PC-9 (cell line): ENCODE measurements at regions not wholly inside any gene's neighbourhood (a gene's known extent, or its start where the extent isn't known, plus 50 kb on each side); places are given as distances from the start of the nearest gene placed in this dataset.

Experiments used
- BruUV-seq: library from RNA; stranded (reverse); fragments of 400-500 nt; replicated peaks from 2 replicates; lab custom pipeline; 2021; lab: Mats Ljungman, UMichigan
- CTCF ChIA-PET: fragments of 300-600 bp; sonication (Branson Sonifier 250); formaldehyde crosslinking; loops from one replicate; lab custom pipeline; 2022; ENCODE audit warnings: antibody characterized with exemption; lab: Charles Lee
- POLR2A ChIA-PET: fragments of 300-600 bp; sonication (Branson Sonifier 250); formaldehyde crosslinking; loops from one replicate; lab custom pipeline; 2022; ENCODE audit warnings: antibody characterized with exemption; ENCODE audit not compliant: unreplicated experiment; lab: Charles Lee
- DNase-seq, 2 experiments: peaks; one replicate each; pipeline versions ENCODE4 v3.0.0 to v3.0.0-alpha.2; 2015 to 2022; ENCODE audit warnings: mixed read lengths in 1 of 2
- H2AFZ ChIP-seq: fragments of 200-600 bp; sonication (generic); 2 replicates; pipeline ENCODE4 v1.8.1; 2017; ENCODE audit warnings: antibody characterized with exemption
- H3F3A ChIP-seq: fragments of 200-600 bp; sonication (generic); 2 replicates; pipeline ENCODE4 v1.8.1; 2017; ENCODE audit warnings: antibody characterized with exemption, mild to moderate bottlenecking, low read depth; ENCODE audit not compliant: insufficient read depth
- H3K27ac ChIP-seq: fragments of 200-600 bp; sonication (generic); 2 replicates; pipeline ENCODE4 v1.6.1; 2016; ENCODE audit warnings: mixed run types
- H3K27me3 ChIP-seq: fragments of 200-600 bp; sonication (generic); 2 replicates; pipeline ENCODE4 v1.6.1; 2016; ENCODE audit warnings: low read depth, mixed run types; ENCODE audit not compliant: insufficient read depth
- H3K36me3 ChIP-seq: fragments of 200-600 bp; sonication (generic); 2 replicates; pipeline ENCODE4 v1.6.1; 2016; ENCODE audit warnings: low read depth, mixed run types
- H3K4me1 ChIP-seq: fragments of 200-600 bp; sonication (generic); replicated peaks from 2 replicates; pipeline ENCODE4 v1.6.1; 2016; ENCODE audit warnings: mixed run types; ENCODE audit not compliant: insufficient read depth
- H3K4me2 ChIP-seq: fragments of 200-600 bp; sonication (generic); 2 replicates; pipeline ENCODE4 v1.6.1; 2017; ENCODE audit warnings: mixed run types
- H3K4me3 ChIP-seq: fragments of 200-600 bp; sonication (generic); 2 replicates; pipeline ENCODE4 v1.6.1; 2016; ENCODE audit warnings: mixed run types
- H3K79me2 ChIP-seq: fragments of 200-600 bp; sonication (generic); 2 replicates; pipeline ENCODE4 v1.6.1; 2017; ENCODE audit warnings: low read depth, mixed run types
- H3K9me2 ChIP-seq: fragments of 200-600 bp; sonication (generic); 2 replicates; pipeline ENCODE4 v1.8.1; 2017; ENCODE audit warnings: mild to moderate bottlenecking; ENCODE audit not compliant: insufficient read depth
- H3K9me3 ChIP-seq: fragments of 200-600 bp; sonication (generic); 2 replicates; pipeline ENCODE4 v1.8.1; 2016; ENCODE audit warnings: low read depth; ENCODE audit not compliant: insufficient read depth
- H4K20me1 ChIP-seq: fragments of 200-600 bp; sonication (generic); 2 replicates; pipeline ENCODE4 v1.8.1; 2017; ENCODE audit not compliant: insufficient read depth
- EZH2 ChIP-seq: fragments of 200-600 bp; sonication (generic); IDR thresholded peaks from 2 replicates; pipeline ENCODE4 v1.8.0; 2017; ENCODE audit warnings: antibody characterized with exemption, low read depth
- intact Hi-C: fragments of 100-400 bp; cut with micrococcal nuclease; formaldehyde crosslinking; loops from one replicate; pipeline ENCODE4 v1.10.0; 2022; ENCODE audit not compliant: unreplicated experiment
- TF ChIP-seq, protein P1 (sequence below): fragments of 200-600 bp; sonication (generic); conservative IDR thresholded peaks from 2 replicates; pipeline ENCODE4 v1.6.1; 2017; ENCODE audit warnings: mixed run types, antibody characterized with exemption, mild to moderate bottlenecking, moderate library complexity

DNA sequence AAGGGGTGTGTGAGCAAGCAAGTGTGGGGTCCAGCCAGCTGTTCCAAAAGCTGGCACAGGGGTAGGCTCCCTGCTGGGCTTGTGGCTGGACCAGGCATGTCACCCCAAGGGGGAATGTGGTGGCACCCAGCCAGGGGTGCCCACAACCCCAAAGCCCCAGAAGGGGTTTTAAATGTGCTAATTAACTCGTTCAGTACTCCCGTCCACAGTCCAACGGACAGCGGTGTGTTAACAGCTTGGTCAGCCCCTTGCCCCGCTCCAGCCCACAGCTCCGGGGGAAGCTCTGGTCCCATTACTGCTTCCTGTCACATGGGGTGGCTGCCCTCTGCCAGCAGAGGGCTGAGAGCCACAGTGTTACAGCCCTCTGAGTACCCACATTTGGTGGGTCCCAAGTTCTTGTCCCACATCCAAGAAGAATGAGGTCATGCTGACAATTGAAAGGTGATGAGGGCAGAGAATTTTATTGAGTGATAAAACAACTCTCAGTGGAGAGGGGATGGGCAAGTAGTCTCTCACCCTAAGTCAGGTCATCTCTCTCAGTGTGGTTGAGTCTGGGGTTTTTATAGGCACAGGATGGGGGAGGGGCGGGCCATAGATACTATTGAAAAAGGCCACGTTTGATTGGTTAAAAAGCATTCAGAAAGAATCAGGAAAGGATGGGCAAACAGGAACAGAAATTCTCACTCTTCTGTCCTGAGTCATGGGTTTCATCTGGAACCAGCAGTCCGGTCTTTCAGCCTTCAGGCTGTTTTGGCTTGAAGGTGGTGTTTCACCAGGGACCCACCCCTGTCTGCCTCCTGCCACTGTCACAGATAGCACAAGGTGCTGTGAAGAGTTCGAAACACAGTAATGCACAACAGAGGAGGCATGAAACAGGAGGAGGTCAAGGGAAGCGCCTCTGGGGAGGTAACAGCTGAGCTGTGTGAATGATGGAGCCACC, 238.5 kb downstream of the NFATC2 start:
- ChIA-PET POLR2A (no interaction called here), CTCF (interaction anchor here (0.6 kb wide), 1 partner anchor 316 kb away, joined by 7 read pairs; no protein-coding TSS in a partner anchor)
- Histone ChIP-seq H3K27me3 (peaks cover 6% of the 10 kb centered on the region; the same call in 1 of the 2 replicates), H3K9me2 (no peaks in the 10 kb centered on the region), H4K20me1 (no peaks in the 10 kb centered on the region), H2AFZ (no peak overlapping the region), H3K36me3 (no peaks in the 10 kb centered on the region), H3K27ac (no peak overlapping the region), H3K9me3 (no peaks in the 10 kb centered on the region; the same call in 1 of the 2 replicates), H3K4me2 (no peak overlapping the region), H3F3A (no peaks in the 10 kb centered on the region), H3K4me1 (peaks cover 8% of the 10 kb centered on the region), H3K4me3 (no peak overlapping the region), H3K79me2 (no peaks in the 10 kb centered on the region)
- TF ChIP-seq, protein P1, sequence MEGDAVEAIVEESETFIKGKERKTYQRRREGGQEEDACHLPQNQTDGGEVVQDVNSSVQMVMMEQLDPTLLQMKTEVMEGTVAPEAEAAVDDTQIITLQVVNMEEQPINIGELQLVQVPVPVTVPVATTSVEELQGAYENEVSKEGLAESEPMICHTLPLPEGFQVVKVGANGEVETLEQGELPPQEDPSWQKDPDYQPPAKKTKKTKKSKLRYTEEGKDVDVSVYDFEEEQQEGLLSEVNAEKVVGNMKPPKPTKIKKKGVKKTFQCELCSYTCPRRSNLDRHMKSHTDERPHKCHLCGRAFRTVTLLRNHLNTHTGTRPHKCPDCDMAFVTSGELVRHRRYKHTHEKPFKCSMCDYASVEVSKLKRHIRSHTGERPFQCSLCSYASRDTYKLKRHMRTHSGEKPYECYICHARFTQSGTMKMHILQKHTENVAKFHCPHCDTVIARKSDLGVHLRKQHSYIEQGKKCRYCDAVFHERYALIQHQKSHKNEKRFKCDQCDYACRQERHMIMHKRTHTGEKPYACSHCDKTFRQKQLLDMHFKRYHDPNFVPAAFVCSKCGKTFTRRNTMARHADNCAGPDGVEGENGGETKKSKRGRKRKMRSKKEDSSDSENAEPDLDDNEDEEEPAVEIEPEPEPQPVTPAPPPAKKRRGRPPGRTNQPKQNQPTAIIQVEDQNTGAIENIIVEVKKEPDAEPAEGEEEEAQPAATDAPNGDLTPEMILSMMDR, result no peak
- no peak for TF ChIP-seq EZH2
- DNase-seq, result no peak
- BruUV-seq, result no TSS peak
- intact Hi-C loops, result no loop called here

DNA sequence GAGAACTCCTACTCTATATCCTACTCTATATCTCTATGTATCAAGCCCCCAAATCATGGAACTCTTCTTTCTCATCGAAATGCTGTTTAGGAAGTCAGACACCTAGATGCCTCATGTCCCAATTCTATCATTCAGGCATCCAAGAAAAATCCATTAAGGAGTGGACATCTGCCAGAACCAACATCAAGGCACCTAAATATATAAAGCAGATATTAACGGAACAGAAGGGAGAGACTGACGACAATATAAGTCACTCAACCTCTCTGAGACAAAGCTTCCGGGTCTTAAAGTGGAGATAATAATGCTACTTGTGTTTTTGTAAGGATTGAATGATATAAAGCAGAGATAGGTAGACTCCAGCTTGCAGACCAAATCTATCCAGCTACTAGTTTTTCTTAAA, 241.5 kb downstream of the NFATC2 start:
- Histone ChIP-seq H3K4me1 (peaks cover 6% of the 10 kb centered on the region), H2AFZ (no peak overlapping the region), H3K9me3 (no peaks in the 10 kb centered on the region; the same call in 1 of the 2 replicates), H3K36me3 (no peaks in the 10 kb centered on the region), H3K27ac (no peak overlapping the region), H3K79me2 (no peaks in the 10 kb centered on the region), H4K20me1 (no peaks in the 10 kb centered on the region), H3K4me3 (no peak overlapping the region), H3K4me2 (no peak overlapping the region), H3K27me3 (peaks cover 18% of the 10 kb centered on the region; the same call in 1 of the 2 replicates), H3F3A (no peaks in the 10 kb centered on the region), H3K9me2 (no peaks in the 10 kb centered on the region)
- ChIA-PET POLR2A (no interaction called here), CTCF (interaction anchor here (0.6 kb wide), 1 partner anchor 25 kb away, joined by 5 read pairs; no protein-coding TSS in a partner anchor)
- DNase-seq, result no peak
- intact Hi-C loops, result no loop called here
- TF ChIP-seq, protein P1, result no peak
- TF ChIP-seq EZH2, result no peak
- no TSS peak for BruUV-seq

DNA sequence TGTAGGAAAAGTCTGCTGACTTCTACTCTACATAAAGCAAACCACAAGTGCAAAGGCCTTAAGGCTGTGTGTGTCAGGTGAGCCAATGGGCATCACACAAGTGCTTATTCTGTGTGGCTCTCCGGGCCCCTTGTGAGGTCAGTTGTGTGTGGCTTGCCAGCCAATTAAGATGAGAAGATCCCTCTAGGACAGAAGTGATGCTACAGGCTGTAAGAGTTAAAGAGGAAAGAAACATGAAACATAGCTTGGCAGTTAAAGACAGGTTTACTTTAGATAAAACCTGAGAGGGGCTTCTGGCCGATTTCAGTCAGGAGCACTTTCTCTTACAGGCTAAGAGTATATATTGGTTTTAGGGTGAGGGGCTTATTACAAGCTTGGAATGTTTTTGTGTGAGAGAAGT, 242.4 kb downstream of the NFATC2 start:
- ChIA-PET CTCF (interaction anchor here (0.6 kb wide), 1 partner anchor 24 kb away, joined by 5 read pairs; no protein-coding TSS in a partner anchor), POLR2A (no interaction called here)

More for the DNA sequence above, 242.4 kb downstream of the NFATC2 start:
- no TSS peak for BruUV-seq
- H3K27me3 ChIP-seq, result peaks cover 25% of the 10 kb centered on the region; the same call in 1 of the 2 replicates
- no peaks in the 10 kb centered on the region for H3K9me2 ChIP-seq
- no peaks in the 10 kb centered on the region for H4K20me1 ChIP-seq
- no peak overlapping the region for H2AFZ ChIP-seq
- H3F3A ChIP-seq, result no peaks in the 10 kb centered on the region
- no peaks in the 10 kb centered on the region for H3K79me2 ChIP-seq
- no peak for DNase-seq
- TF ChIP-seq EZH2, result no peak
- TF ChIP-seq, protein P1, result no peak
- H3K36me3 ChIP-seq, result no peaks in the 10 kb centered on the region
- H3K4me3 ChIP-seq, result no peak overlapping the region
- H3K4me2 ChIP-seq, result no peak overlapping the region
- no peaks in the 10 kb centered on the region for H3K4me1 ChIP-seq
- no peaks in the 10 kb centered on the region; the same call in 1 of the 2 replicates for H3K9me3 ChIP-seq
- H3K27ac ChIP-seq, result no peak overlapping the region
- intact Hi-C loops, result no loop called here
